NCI-H1436 (cell line): ENCODE measurements at regions not wholly inside any gene's neighbourhood (a gene's known extent, or its start where the extent isn't known, plus 50 kb on each side); places are given as distances from the start of the nearest gene placed in this dataset.
"Not testable (repeated sequence)": the region's sequence is repeated elsewhere in the genome, so short reads cannot be mapped to it uniquely, and the experiment has no call there.

ENCODE experiments used
- DNase-seq: peaks from one replicate; lab custom pipeline; 2025; lab: John Stamatoyannopoulos, UW

GRCh38 chr1:55298167-55298894 is 83.2 kb upstream of the USP24 start:
- no peak for DNase-seq

- DNase-seq: not testable (repeated sequence)
Observed at GRCh38 chr1:55296247-55296646, 81.1 kb upstream of the USP24 start.

GRCh38 chr1:55289614-55290013 is 74.5 kb upstream of the USP24 start:
- DNase-seq: no peak

- DNase-seq: no peak
Observed at GRCh38 chr1:55289042-55289441, 73.9 kb upstream of the USP24 start.

- DNase-seq: peak; percentile 75
Observed at GRCh38 chr1:55288245-55288644, 73.1 kb upstream of the USP24 start.

- no peak for DNase-seq
Observed at GRCh38 chr1:55287723-55288122, 72.6 kb upstream of the USP24 start.

- DNase-seq: no peak
Observed at GRCh38 chr1:55286856-55287602, 71.9 kb upstream of the USP24 start.

GRCh38 chr1:55285834-55286233 is 70.7 kb upstream of the USP24 start:
- no peak for DNase-seq

GRCh38 chr1:55284856-55285255 is 69.7 kb upstream of the USP24 start:
- peak; percentile 18 for DNase-seq

GRCh38 chr1:55282058-55282457 is 66.9 kb upstream of the USP24 start:
- no peak for DNase-seq

GRCh38 chr1:55280731-55281130 is 65.6 kb upstream of the USP24 start:
- no peak for DNase-seq

- DNase-seq: no peak
Observed at GRCh38 chr1:55279627-55280026, 64.5 kb upstream of the USP24 start.

GRCh38 chr1:55278378-55278777 is 63.2 kb upstream of the USP24 start:
- no peak for DNase-seq

GRCh38 chr1:55277377-55278130 is 62.4 kb upstream of the USP24 start:
- DNase-seq: peak; percentile 86

- DNase-seq: no peak
Observed at GRCh38 chr1:55276671-55277376, 61.7 kb upstream of the USP24 start.

GRCh38 chr1:55275941-55276341 is 60.8 kb upstream of the USP24 start:
- DNase-seq: no peak

GRCh38 chr1:55275151-55275748 is 60.1 kb upstream of the USP24 start:
- no peak for DNase-seq

GRCh38 chr1:55272994-55273393 is 57.8 kb upstream of the USP24 start:
- no peak for DNase-seq
